BJ (cell line): ENCODE measurements at regions not wholly inside any gene's neighbourhood (a gene's known extent, or its start where the extent isn't known, plus 50 kb on each side); places are given as distances from the start of the nearest gene placed in this dataset.

ENCODE experiments used
- CTCF ChIA-PET: fragments of 350-600 bp; formaldehyde crosslinking; extraction: SDS; loops from one replicate; lab custom pipeline; 2021; ENCODE audit warnings: antibody characterized with exemption, inconsistent platforms; lab: Yijun Ruan, JAX
- POLR2A ChIA-PET: fragments of 300-600 bp; sonication (Branson Sonifier 250); formaldehyde crosslinking; extraction: SDS; loops from one replicate; lab custom pipeline; 2021; ENCODE audit warnings: antibody characterized with exemption; lab: Charles Lee
- DNase-seq: peaks from one replicate; pipeline ENCODE4 v3.0.0-alpha.2; 2011; ENCODE audit warnings: low read depth
- H3K27me3 ChIP-seq: 2 replicates; pipeline ENCODE4 v1.6.0; 2011; ENCODE audit warnings: low read length; ENCODE audit not compliant: control insufficient read depth, insufficient read depth
- H3K36me3 ChIP-seq: 2 replicates; pipeline ENCODE4 v1.5.1; 2011; ENCODE audit warnings: low read length; ENCODE audit not compliant: control insufficient read depth, insufficient read depth
- H3K4me3 ChIP-seq: 2 replicates; pipeline ENCODE4 v1.5.1; 2011; ENCODE audit warnings: low read depth, mild to moderate bottlenecking, control low read depth, low read length
- TF ChIP-seq, protein P1 (sequence below): IDR thresholded peaks from 2 replicates; pipeline ENCODE4 v1.5.1; 2011; ENCODE audit warnings: low read depth, mild to moderate bottlenecking, control low read depth, inconsistent platforms, low read length, moderate library complexity; ENCODE audit not compliant: insufficient read depth

DNA sequence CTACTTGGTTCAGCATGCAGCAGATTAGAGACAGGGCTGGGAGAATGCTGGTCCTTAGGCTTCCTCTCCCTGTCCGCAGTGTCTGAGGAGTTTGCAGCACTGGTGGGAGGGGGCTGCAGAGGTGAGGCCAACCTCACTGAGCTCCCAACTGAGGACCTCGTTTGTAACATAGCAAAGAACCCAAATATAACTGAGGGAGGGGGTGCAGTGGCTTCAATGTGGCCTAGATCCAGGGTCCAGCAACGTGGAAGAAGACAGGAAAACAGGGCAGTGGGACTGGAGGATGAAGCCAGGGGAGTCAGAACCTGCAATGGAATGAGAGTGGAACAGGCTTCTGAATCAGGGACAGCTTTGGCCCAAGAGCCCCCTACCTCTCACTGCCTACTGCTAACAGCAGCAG lies 84.3 kb upstream of the MAFB start:
- TF ChIP-seq, protein P1, sequence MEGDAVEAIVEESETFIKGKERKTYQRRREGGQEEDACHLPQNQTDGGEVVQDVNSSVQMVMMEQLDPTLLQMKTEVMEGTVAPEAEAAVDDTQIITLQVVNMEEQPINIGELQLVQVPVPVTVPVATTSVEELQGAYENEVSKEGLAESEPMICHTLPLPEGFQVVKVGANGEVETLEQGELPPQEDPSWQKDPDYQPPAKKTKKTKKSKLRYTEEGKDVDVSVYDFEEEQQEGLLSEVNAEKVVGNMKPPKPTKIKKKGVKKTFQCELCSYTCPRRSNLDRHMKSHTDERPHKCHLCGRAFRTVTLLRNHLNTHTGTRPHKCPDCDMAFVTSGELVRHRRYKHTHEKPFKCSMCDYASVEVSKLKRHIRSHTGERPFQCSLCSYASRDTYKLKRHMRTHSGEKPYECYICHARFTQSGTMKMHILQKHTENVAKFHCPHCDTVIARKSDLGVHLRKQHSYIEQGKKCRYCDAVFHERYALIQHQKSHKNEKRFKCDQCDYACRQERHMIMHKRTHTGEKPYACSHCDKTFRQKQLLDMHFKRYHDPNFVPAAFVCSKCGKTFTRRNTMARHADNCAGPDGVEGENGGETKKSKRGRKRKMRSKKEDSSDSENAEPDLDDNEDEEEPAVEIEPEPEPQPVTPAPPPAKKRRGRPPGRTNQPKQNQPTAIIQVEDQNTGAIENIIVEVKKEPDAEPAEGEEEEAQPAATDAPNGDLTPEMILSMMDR, result no peak
- no peak overlapping the region for H3K4me3 ChIP-seq
- no peaks in the 10 kb centered on the region for H3K36me3 ChIP-seq
- POLR2A ChIA-PET, result no interaction called here
- no peaks in the 10 kb centered on the region for H3K27me3 ChIP-seq
- DNase-seq, result no peak
- CTCF ChIA-PET, result no interaction called here

- CTCF ChIA-PET, result no interaction called here
- Histone ChIP-seq H3K4me3 (no peak overlapping the region), H3K36me3 (no peaks in the 10 kb centered on the region), H3K27me3 (no peaks in the 10 kb centered on the region)
- TF ChIP-seq, protein P1, result no peak
- DNase-seq, result no peak
- POLR2A ChIA-PET, result no interaction called here
Measured at GRCh38 chr20:40774252-40774651, 85.2 kb upstream of the MAFB start.

DNA sequence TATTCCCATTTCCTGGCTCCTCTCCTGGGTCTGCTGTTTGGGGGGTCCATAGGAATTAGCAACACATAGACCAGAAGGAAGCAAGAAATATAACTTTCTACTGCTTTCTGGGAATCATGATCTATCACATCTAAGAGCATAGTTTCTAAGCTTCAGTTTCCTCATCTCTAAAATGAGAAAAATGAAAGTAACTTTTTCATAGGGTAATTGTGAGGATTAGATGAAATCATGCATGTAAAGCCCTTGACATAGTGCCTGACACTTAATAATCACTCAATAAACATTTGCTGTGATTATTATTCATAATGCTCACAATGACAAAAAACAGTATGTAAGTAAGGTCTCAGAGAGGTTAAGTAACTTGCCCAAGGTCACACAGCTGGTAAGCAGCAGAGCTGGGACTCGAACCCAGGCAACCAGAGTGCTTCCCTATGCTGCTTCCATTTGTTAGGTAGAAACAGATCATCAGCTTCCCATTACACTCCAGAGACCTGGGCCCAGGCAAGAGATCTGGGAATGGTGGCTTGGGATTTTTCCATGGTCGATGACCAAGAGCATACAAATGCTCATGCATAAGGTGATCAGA lies 86.6 kb upstream of the MAFB start:
- no peaks in the 10 kb centered on the region for H3K36me3 ChIP-seq
- H3K4me3 ChIP-seq, result no peak overlapping the region
- H3K27me3 ChIP-seq, result no peaks in the 10 kb centered on the region
- DNase-seq, result no peak
- POLR2A ChIA-PET, result no interaction called here
- CTCF ChIA-PET, result interaction anchor here (0.8 to 1.4 kb wide), 2 partner anchors 33 to 188 kb away, joined by 3 to 5 read pairs; no protein-coding TSS in a partner anchor
- TF ChIP-seq, protein P1, result no peak

DNA sequence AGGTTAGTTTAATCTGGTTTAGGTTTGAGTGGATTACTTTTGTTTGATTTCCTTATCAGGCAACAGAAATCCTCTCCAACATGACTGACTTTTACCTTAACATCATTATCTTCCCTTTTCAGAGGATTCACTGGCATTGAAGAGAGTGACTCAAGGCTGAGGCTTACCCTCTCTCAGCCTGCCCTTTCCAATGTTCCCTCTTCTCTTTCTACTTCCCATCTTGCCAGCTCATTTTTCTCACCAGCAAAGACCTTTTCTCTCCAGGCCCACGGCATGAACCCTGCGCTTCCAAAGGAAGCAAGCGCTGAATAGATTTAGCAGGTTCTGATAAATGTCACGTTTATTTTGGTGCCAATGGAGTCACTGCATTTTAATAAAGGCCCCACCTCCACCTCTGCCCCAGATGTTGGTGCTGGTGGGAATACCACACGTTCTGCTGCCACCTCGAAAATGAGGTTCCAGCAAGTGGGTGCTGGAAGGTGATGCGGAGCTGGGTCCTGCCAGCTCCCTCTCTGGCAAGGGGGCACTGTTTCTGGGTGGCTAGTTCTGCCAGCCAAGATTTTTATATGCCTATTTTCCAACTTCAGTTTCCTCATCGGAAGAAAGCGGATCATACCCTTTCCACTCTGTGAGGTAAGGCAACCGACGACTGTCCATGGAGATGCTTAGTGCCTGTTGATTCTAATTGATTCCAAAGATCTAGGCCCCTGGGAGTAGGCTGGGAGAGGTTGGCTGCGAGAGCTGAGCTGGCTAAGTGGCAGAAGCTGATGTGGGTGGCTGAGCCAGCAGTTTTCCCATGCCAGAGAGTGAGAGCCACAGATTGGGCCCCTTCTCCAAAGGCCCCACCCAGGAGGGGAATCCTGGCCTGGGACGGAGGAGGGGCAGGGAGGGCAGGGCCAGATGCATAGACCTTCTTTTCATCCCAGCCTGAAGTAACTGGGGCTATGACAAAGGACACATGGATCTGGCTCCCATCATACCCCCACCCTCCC lies 87.7 kb upstream of the MAFB start:
- H3K27me3 ChIP-seq, result no peaks in the 10 kb centered on the region
- H3K4me3 ChIP-seq, result no peak overlapping the region
- H3K36me3 ChIP-seq, result no peaks in the 10 kb centered on the region
- ChIA-PET CTCF (interaction anchor here (0.6 to 1.4 kb wide), 2 partner anchors 34 to 373 kb away, joined by 3 to 5 read pairs; no protein-coding TSS in a partner anchor), POLR2A (no interaction called here)
- DNase-seq, result no peak
- TF ChIP-seq, protein P1, result no peak

DNA sequence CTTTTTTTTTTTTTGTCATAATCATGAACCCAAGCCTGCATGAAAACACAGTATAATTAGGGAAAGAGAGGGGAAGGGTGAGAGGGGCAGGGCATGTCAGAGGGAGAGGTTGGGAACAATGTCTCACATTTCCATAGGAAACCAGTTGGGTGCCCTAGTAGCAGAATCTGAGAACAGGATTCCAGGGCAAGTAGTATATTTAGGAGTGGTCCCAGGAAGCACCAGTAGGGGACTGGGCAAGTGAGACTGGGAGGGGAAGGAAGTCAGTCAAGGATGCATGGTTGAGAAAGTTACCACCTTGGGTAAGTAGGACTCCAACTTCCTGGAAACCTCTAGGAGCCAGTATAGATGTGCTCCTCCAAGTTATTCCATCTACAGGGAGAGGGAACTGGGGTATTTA lies 88.6 kb upstream of the MAFB start:
- no peak overlapping the region for H3K4me3 ChIP-seq
- TF ChIP-seq, protein P1, result no peak
- ChIA-PET POLR2A (no interaction called here), CTCF (no interaction called here)
- no peaks in the 10 kb centered on the region for H3K27me3 ChIP-seq
- DNase-seq, result no peak
- H3K36me3 ChIP-seq, result no peaks in the 10 kb centered on the region
